WI38 (cell line): ENCODE measurements at regions not wholly inside any gene's neighbourhood (a gene's known extent, or its start where the extent isn't known, plus 50 kb on each side); places are given as distances from the start of the nearest gene placed in this dataset.

Experiments
- H3K4me3 ChIP-seq: 2 replicates; pipeline ENCODE4 v1.5.1; 2011; ENCODE audit warnings: low read depth, mild to moderate bottlenecking, control low read depth, low read length
- CTCF ChIP-seq: IDR thresholded peaks from 2 replicates; pipeline ENCODE4 v1.5.1; 2012; ENCODE audit warnings: low read depth, mild to moderate bottlenecking, control low read depth, low read length

- no peak overlapping the region for H3K4me3 ChIP-seq
- TF ChIP-seq CTCF = no peak
Measured at GRCh38 chr2:41241325-41242000, 789.6 kb upstream of the SLC8A1 start.

DNA sequence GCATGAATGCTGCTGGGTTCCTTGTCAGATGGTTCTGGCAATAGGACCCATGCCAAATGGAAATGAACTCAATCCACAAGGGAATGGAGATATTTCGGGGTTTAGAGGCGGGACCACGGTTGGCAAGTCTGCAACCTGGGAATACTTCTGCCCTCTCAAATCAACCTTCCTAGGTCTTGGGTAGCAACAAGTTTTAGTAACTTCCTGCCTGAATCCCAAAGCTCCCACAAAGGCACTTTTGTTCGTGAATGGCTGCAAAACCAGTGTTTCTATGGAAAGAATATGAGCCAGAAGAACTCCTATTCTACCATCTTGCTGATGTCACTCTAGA is 790.1 kb upstream of the SLC8A1 start:
- H3K4me3 ChIP-seq = no peak overlapping the region
- TF ChIP-seq CTCF = no peak

- no peak overlapping the region for H3K4me3 ChIP-seq
- TF ChIP-seq CTCF = no peak
Measured at GRCh38 chr2:41267929-41268659, 779.7 kb upstream of the PKDCC start.

- H3K4me3 ChIP-seq = no peak overlapping the region
- TF ChIP-seq CTCF = no peak
Measured at GRCh38 chr2:41283079-41283775, 764.6 kb upstream of the PKDCC start.

- no peak for TF ChIP-seq CTCF
- H3K4me3 ChIP-seq = no peak overlapping the region
Measured at GRCh38 chr2:41293491-41293890, 754.3 kb upstream of the PKDCC start.

DNA sequence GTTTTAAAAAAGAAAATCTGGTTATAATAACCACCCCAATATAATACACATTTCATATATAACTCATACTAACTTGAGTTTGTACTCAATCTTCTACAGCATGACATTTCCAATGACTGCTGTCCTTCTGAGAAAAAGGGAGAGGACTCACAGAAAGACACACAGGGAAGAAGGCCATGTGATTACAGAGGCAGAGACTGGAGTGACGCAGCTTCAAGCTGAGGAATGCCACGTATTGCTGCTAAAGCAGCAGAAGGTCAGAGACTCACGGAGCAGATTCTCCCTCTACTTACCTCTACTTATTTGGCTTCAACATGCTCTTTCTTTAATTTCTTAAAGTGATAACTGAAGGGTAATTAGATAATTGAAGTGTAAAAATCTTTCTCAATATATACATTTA is 753.5 kb upstream of the PKDCC start:
- no peak overlapping the region for H3K4me3 ChIP-seq
- TF ChIP-seq CTCF = no peak

DNA sequence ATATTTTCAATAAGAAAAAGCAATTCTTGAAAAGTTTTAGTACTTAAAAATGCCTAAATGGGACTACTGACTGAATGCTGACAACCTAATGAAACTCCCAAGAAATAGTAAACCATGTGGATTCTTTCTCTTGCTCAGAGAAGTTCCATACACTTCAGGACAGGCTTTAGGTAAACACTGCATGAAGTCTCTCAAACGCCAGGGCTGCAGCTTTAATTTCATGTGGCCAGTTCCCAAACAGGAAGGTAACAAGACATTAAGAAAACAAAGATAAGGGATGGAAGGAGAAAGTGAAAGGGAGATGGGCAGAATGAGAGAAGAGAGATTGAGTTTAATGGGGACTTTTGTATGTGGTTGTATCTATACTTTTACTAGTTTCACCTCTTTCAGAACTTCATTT is 734.7 kb upstream of the PKDCC start:
- H3K4me3 ChIP-seq = no peak overlapping the region
- no peak for TF ChIP-seq CTCF
